Testis (tissue), 2 donors: ENCODE measurements at regions not wholly inside any gene's neighbourhood (a gene's known extent, or its start where the extent isn't known, plus 50 kb on each side); places are given as distances from the start of the nearest gene placed in this dataset.

Experiments
- DNase-seq: peaks from one replicate; pipeline ENCODE4 v3.0.0-alpha.2; 2019
- H3K27ac ChIP-seq, 2 donors: fragments of 200-600 bp; sonication (generic); one replicate each; pipeline ENCODE4 v1.5.1; 2019
- H3K27me3 ChIP-seq: fragments of 200-600 bp; sonication (generic); one replicate; pipeline ENCODE4 v1.5.1; 2019
- H3K36me3 ChIP-seq: fragments of 200-600 bp; sonication (generic); one replicate; pipeline ENCODE4 v1.5.1; 2017; ENCODE audit warnings: low read depth; ENCODE audit errors: missing control alignments
- H3K4me1 ChIP-seq: fragments of 200-600 bp; sonication (generic); one replicate; pipeline ENCODE4 v1.5.1; 2019
- H3K4me3 ChIP-seq, 2 donors: fragments of 200-600 bp; sonication (generic); one replicate each; pipeline ENCODE4 v1.5.1; 2017 to 2019
- H3K9me3 ChIP-seq: fragments of 200-600 bp; sonication (generic); one replicate; pipeline ENCODE4 v1.5.1; 2017
- CTCF ChIP-seq, 3 experiments: fragments of 450-650 bp in 2 of 3; fragments of 200-600 bp in 1 of 3; sonication (generic) in 1 of 3; IDR thresholded peaks; one replicate each; pipeline ENCODE4 v1.5.1; 2016 to 2019; ENCODE audit warnings: antibody characterized with exemption in 3 of 3, mild to moderate bottlenecking in 2 of 3, moderate library complexity in 1 of 3
- POLR2A ChIP-seq: fragments of 450-650 bp; IDR thresholded peaks from one replicate; pipeline ENCODE4 v1.6.1; 2017; ENCODE audit warnings: antibody characterized with exemption, mild to moderate bottlenecking, moderate library complexity
- WGBS, 2 donors: methylation state at CpG; one replicate each; pipeline ENCODE4 v1.1.5; 2018; 5-methylcytosine and 5-hydroxymethylcytosine counted together
- intact Hi-C: fragments of 100-400 bp; cut with DNase I; formaldehyde crosslinking; loops from one replicate; pipeline ENCODE4 v1.15.1; 2023; ENCODE audit warnings: low total_unique reads

- intact Hi-C loops = no loop called here
- no peaks in the 10 kb centered on the region for H3K27me3 ChIP-seq
- no peak overlapping the region for H3K4me3 ChIP-seq
- no peaks in the 10 kb centered on the region for H3K4me1 ChIP-seq
- DNase-seq = no peak
- WGBS, 2 donors = 91 to 95% methylated on average over 2 of the region's 2 CpGs
- TF ChIP-seq POLR2A = no peak
- no peak for TF ChIP-seq CTCF (IDR thresholded peaks at IDR 0.05)
- no peak overlapping the region for H3K27ac ChIP-seq
- no peaks in the 10 kb centered on the region for H3K9me3 ChIP-seq
- H3K36me3 ChIP-seq = no peaks in the 10 kb centered on the region
Measured at GRCh38 chr13:90947976-90948375, 399.5 kb upstream of the MIR17HG start.

- Histone ChIP-seq H3K27me3 (no peaks in the 10 kb centered on the region), H3K27ac (no peak overlapping the region), H3K4me3 (no peak overlapping the region), H3K9me3 (no peaks in the 10 kb centered on the region), H3K4me1 (no peaks in the 10 kb centered on the region), H3K36me3 (no peaks in the 10 kb centered on the region)
- WGBS, 2 donors = 82 to 87% methylated on average over 1 of the region's 1 CpG
- DNase-seq = no peak
- intact Hi-C loops = no loop called here
- no peak for TF ChIP-seq POLR2A
- no peak for TF ChIP-seq CTCF (IDR thresholded peaks at IDR 0.05)
Measured at GRCh38 chr13:90950160-90950559, 397.3 kb upstream of the MIR17HG start.

- intact Hi-C loops = no loop called here
- DNase-seq = no peak
- Histone ChIP-seq H3K4me1 (no peaks in the 10 kb centered on the region), H3K4me3 (no peak overlapping the region), H3K36me3 (no peaks in the 10 kb centered on the region), H3K27me3 (no peaks in the 10 kb centered on the region), H3K9me3 (no peaks in the 10 kb centered on the region), H3K27ac (no peak overlapping the region)
- TF ChIP-seq CTCF (IDR thresholded peaks at IDR 0.05) (no peak), POLR2A (no peak)
- WGBS, 2 donors = 76 to 81% methylated on average over 5 of the region's 5 CpGs
Measured at GRCh38 chr13:90951663-90952062, 395.8 kb upstream of the MIR17HG start.

GRCh38 chr13:90952326-90952725, 395.2 kb upstream of the MIR17HG start:
- no peak overlapping the region for H3K27ac ChIP-seq
- WGBS, 2 donors = 65 to 89% methylated on average over 1 of the region's 1 CpG
- no peak for DNase-seq
- no peaks in the 10 kb centered on the region for H3K4me1 ChIP-seq
- H3K4me3 ChIP-seq = no peak overlapping the region
- intact Hi-C loops = no loop called here
- TF ChIP-seq CTCF (IDR thresholded peaks at IDR 0.05) (no peak), POLR2A (no peak)
- no peaks in the 10 kb centered on the region for H3K9me3 ChIP-seq
- no peaks in the 10 kb centered on the region for H3K36me3 ChIP-seq
- no peaks in the 10 kb centered on the region for H3K27me3 ChIP-seq

- H3K27ac ChIP-seq = no peak overlapping the region
- H3K9me3 ChIP-seq = no peaks in the 10 kb centered on the region
- no peak overlapping the region for H3K4me3 ChIP-seq
- no peak for DNase-seq
- no peaks in the 10 kb centered on the region for H3K4me1 ChIP-seq
- TF ChIP-seq POLR2A = no peak
- no peak for TF ChIP-seq CTCF (IDR thresholded peaks at IDR 0.05)
- intact Hi-C loops = no loop called here
- H3K27me3 ChIP-seq = no peaks in the 10 kb centered on the region
- no peaks in the 10 kb centered on the region for H3K36me3 ChIP-seq
- WGBS, 2 donors = 80 to 85% methylated on average over 2 of the region's 2 CpGs
Measured at GRCh38 chr13:90954605-90955195, 392.8 kb upstream of the MIR17HG start.
